Tibial nerve (tissue), 4 donors: ENCODE measurements at regions not wholly inside any gene's neighbourhood (a gene's known extent, or its start where the extent isn't known, plus 50 kb on each side); places are given as distances from the start of the nearest gene placed in this dataset.

Source experiments
- EP300 ChIP-seq, 2 donors: sonication (generic); formaldehyde crosslinking; IDR thresholded peaks; one replicate each; pipeline ENCODE4 v1.6.1; 2017; ENCODE audit warnings: antibody characterized with exemption in 2 of 2, mild to moderate bottlenecking in 1 of 2
- POLR2A ChIP-seq, 2 donors: fragments of 450-650 bp; IDR thresholded peaks; one replicate each; pipeline ENCODE4 v1.6.1; 2017; ENCODE audit warnings: antibody characterized with exemption in 2 of 2, mild to moderate bottlenecking in 2 of 2, moderate library complexity in 2 of 2
- TF ChIP-seq, protein P1 (sequence below), 5 experiments: fragments of 200-600 bp in 3 of 5; fragments of 450-650 bp in 2 of 5; sonication (generic) in 3 of 5; IDR thresholded peaks; one replicate each; pipeline ENCODE4 v1.5.1; 2016 to 2019; ENCODE audit warnings: antibody characterized with exemption in 5 of 5, mild to moderate bottlenecking in 3 of 5, moderate library complexity in 2 of 5

GRCh38 chr5:99308131-99308530 lies 379.3 kb upstream of the CHD1 start:
- TF ChIP-seq, protein P1, sequence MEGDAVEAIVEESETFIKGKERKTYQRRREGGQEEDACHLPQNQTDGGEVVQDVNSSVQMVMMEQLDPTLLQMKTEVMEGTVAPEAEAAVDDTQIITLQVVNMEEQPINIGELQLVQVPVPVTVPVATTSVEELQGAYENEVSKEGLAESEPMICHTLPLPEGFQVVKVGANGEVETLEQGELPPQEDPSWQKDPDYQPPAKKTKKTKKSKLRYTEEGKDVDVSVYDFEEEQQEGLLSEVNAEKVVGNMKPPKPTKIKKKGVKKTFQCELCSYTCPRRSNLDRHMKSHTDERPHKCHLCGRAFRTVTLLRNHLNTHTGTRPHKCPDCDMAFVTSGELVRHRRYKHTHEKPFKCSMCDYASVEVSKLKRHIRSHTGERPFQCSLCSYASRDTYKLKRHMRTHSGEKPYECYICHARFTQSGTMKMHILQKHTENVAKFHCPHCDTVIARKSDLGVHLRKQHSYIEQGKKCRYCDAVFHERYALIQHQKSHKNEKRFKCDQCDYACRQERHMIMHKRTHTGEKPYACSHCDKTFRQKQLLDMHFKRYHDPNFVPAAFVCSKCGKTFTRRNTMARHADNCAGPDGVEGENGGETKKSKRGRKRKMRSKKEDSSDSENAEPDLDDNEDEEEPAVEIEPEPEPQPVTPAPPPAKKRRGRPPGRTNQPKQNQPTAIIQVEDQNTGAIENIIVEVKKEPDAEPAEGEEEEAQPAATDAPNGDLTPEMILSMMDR (IDR thresholded peaks at IDR 0.05), result no peak
- TF ChIP-seq EP300 (IDR thresholded peaks at IDR 0.05), result no peak
- no peak for TF ChIP-seq POLR2A (IDR thresholded peaks at IDR 0.05)
